Upper lobe of right lung (tissue), 1 donor: ENCODE measurements at regions not wholly inside any gene's neighbourhood (a gene's known extent, or its start where the extent isn't known, plus 50 kb on each side); places are given as distances from the start of the nearest gene placed in this dataset.

Experiments
- ATAC-seq: fragments of 200-7000 bp; cut with Tn5 transposase; one replicate; pipeline ENCODE4 v1.9.1; 2020; ENCODE audit warnings: mild to moderate bottlenecking, moderate library complexity
- DNase-seq: peaks from one replicate; pipeline ENCODE4 v3.0.0-alpha.2; 2020
- H3K27ac ChIP-seq: fragments of 200-600 bp; one replicate; pipeline ENCODE4 v1.8.0; 2022
- H3K27me3 ChIP-seq: fragments of 200-600 bp; one replicate; pipeline ENCODE4 v1.8.0; 2022; ENCODE audit warnings: mild to moderate bottlenecking
- H3K36me3 ChIP-seq: fragments of 200-600 bp; one replicate; pipeline ENCODE4 v1.8.0; 2022
- H3K4me1 ChIP-seq: fragments of 200-600 bp; one replicate; pipeline ENCODE4 v1.8.0; 2022
- H3K4me3 ChIP-seq: fragments of 200-600 bp; one replicate; pipeline ENCODE4 v1.8.0; 2022; ENCODE audit warnings: mild to moderate bottlenecking
- H3K9me3 ChIP-seq: fragments of 200-600 bp; one replicate; pipeline ENCODE4 v1.8.0; 2022
- CTCF ChIP-seq: fragments of 200-600 bp; IDR thresholded peaks from one replicate; pipeline ENCODE4 v1.8.0; 2022; ENCODE audit warnings: antibody characterized with exemption
- intact Hi-C: fragments of 100-400 bp; cut with DNase I; formaldehyde crosslinking; loops from one replicate; pipeline ENCODE4 v1.11.0; 2022
- donor health status: DM: no; HTN: yes; CAD: no; lungs with severe emphysema.

DNA sequence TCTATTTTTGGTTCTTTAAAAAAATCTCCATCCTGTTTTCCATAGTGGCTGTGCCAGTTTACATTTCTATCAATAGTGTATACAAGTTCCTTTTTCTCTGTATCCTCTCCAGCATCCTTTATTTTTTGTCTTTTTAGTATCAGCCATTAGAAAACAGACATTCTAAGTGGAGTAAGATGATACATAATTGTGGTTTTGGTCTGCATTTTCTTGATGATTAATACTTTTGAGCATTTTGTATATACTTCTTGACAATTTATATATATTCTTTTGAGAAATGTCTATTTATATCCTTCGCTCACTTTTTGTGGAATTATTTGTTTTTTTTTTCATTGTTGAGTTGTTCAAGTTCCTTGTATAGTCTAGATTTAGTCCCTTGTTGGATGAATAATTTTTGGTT lies 382.2 kb upstream of the SPOCK3 start:
- intact Hi-C loops: no loop called here
- DNase-seq: no peak
- Histone ChIP-seq H3K4me3 (no peak overlapping the region), H3K9me3 (no peaks in the 10 kb centered on the region), H3K27me3 (no peaks in the 10 kb centered on the region), H3K36me3 (no peaks in the 10 kb centered on the region), H3K27ac (no peak overlapping the region), H3K4me1 (no peaks in the 10 kb centered on the region)
- no peak for TF ChIP-seq CTCF
- ATAC-seq: no peak

DNA sequence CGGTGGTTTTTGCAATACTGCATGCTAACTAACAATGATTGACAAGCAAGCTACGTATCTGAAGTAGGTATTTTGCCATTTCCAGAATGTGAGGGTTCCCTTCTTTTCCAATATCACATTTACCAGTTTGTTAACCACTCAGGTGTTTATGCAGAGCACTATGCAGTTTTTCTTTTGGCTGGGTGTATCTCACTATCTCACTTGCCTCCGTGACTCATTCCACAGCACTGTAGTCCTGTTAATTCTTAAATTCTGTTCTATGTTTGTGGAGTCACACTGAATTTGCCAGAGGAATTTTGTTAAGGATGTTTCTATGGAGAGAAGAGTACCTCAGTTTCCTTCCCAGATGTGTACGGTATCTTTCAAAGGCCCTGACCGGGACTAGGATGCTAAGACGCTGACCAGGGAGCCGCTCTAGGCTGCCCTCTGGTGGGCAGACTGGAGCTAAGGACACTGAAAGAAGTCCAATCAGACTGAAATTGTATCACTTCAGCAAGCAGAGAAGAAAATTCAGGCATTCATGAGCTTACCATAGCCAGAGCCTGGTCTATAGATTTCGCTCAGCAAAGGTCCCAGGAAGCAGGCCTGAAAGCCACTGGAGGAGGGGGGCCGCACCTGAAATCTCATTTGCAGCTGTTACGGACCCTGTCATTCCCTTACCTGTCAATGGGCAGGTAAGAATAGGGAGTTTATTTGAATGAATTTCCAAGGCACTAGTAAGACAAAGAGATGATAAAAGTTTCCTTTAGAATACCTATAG lies 388.4 kb upstream of the SPOCK3 start:
- no peaks in the 10 kb centered on the region for H3K9me3 ChIP-seq
- H3K4me3 ChIP-seq: no peak overlapping the region
- peak; percentile 72 for DNase-seq
- no peaks in the 10 kb centered on the region for H3K4me1 ChIP-seq
- H3K27ac ChIP-seq: no peak overlapping the region
- intact Hi-C loops: no loop called here
- H3K27me3 ChIP-seq: no peaks in the 10 kb centered on the region
- peak; percentile 82 for ATAC-seq
- peak; percentile 68 for TF ChIP-seq CTCF
- no peaks in the 10 kb centered on the region for H3K36me3 ChIP-seq

- H3K9me3 ChIP-seq: no peaks in the 10 kb centered on the region
- H3K4me1 ChIP-seq: no peaks in the 10 kb centered on the region
- no peak overlapping the region for H3K27ac ChIP-seq
- no peaks in the 10 kb centered on the region for H3K36me3 ChIP-seq
- no peak overlapping the region for H3K4me3 ChIP-seq
- TF ChIP-seq CTCF: no peak
- H3K27me3 ChIP-seq: no peaks in the 10 kb centered on the region
- intact Hi-C loops: no loop called here
- DNase-seq (no peak), ATAC-seq (no peak)
These were observed 388.9 kb upstream of the SPOCK3 start for GRCh38 chr4:167623241-167623572.

GRCh38 chr4:167629272-167629671 lies 395.0 kb upstream of the SPOCK3 start:
- intact Hi-C loops: no loop called here
- H3K27ac ChIP-seq: no peak overlapping the region
- H3K36me3 ChIP-seq: no peaks in the 10 kb centered on the region
- no peak for DNase-seq
- H3K9me3 ChIP-seq: no peaks in the 10 kb centered on the region
- no peak overlapping the region for H3K4me3 ChIP-seq
- no peak for ATAC-seq
- H3K27me3 ChIP-seq: no peaks in the 10 kb centered on the region
- H3K4me1 ChIP-seq: no peaks in the 10 kb centered on the region
- no peak for TF ChIP-seq CTCF

DNA sequence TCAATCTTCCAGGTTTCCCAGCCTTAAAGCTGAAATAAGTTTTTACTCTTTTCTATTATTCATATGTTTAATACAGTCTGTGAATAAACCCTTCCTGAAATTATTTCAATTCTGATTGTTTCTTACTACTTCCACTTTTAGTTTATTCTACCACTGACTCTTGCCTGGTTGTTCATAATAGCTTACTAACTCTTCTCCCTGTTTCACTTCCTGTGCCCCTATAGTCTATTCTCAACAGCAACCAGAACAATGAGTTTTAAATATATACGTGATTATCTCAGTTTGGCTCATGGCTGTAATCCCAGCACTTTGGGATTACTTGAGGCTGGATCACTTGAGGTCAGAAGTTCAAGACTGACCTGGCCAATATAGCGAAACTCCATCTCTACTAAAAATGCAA lies 408.0 kb upstream of the SPOCK3 start:
- Histone ChIP-seq H3K27me3 (no peaks in the 10 kb centered on the region), H3K9me3 (no peaks in the 10 kb centered on the region), H3K36me3 (no peaks in the 10 kb centered on the region), H3K27ac (no peak overlapping the region), H3K4me1 (no peaks in the 10 kb centered on the region), H3K4me3 (no peak overlapping the region)
- ATAC-seq: no peak
- TF ChIP-seq CTCF: no peak
- DNase-seq: no peak
- intact Hi-C loops: no loop called here

GRCh38 chr4:167645358-167645757 lies 411.1 kb upstream of the SPOCK3 start:
- no peak for DNase-seq
- no peak overlapping the region for H3K27ac ChIP-seq
- no peak for ATAC-seq
- H3K9me3 ChIP-seq: no peaks in the 10 kb centered on the region
- no peaks in the 10 kb centered on the region for H3K36me3 ChIP-seq
- no peak for TF ChIP-seq CTCF
- no peaks in the 10 kb centered on the region for H3K27me3 ChIP-seq
- intact Hi-C loops: no loop called here
- no peak overlapping the region for H3K4me3 ChIP-seq
- H3K4me1 ChIP-seq: no peaks in the 10 kb centered on the region
